NCI-H187 treated with DMSO at 0.1 percent for 48 hours (cell line): ENCODE measurements at regions not wholly inside any gene's neighbourhood (a gene's known extent, or its start where the extent isn't known, plus 50 kb on each side); places are given as distances from the start of the nearest gene placed in this dataset.

Source experiments
- DNase-seq: peaks from one replicate; lab custom pipeline; 2025; lab: John Stamatoyannopoulos, UW

DNA sequence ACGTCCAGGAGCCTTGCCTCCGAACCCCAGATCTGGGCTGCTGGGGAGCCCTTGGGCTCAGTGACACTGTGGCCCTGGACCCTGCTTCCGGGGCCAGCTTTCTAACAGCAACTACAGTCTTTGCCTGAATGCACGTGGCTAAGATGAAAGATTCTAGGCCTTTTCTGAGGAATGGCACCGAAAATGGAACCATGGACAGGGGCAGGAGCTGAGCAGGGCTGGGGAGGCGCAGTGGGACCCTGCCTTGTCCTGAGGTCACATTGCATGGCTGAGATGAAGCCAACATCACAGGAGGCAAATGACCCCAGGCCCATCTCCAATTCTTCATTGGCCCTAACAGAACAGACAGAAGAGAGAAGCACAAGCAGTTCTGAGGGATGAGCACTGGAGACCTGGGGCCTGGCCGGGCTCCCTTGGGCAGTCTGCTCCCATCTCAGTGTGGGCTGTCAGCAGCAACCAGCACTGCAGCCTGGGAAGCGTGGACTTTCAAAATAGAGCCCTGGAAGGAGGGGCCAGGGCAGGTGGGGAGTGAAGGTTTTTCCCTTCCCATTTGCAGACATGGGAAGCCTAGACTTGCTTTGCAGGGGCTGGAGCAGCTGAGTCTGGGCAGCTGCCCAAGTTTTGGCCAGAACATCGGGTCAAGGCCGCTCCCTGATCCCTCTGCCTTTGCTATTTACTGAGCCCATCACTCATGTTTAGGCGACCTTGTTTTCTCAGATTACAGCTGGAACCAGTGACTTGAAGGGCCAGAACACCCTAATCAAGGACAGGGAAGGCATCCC is 114.4 kb upstream of the TCERG1L start:
- no peak for DNase-seq

DNA sequence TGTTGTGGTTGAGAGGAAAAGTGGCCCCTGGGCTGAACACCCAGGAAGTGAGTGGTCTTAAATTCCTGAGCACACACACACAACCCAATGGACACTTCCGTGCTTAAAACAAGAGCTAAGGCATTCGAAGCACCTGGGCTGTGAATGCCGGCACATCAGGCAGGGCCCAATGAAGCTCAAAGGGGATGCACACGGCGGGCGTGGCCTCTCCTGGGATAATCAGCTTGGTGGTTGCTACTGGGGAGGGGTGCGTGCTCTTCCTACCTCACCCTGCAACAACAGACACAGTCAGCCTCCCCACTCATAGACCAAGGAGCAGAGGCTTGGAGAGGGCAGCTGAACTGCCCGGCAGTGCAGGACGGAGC is 115.0 kb upstream of the TCERG1L start:
- DNase-seq: no peak

DNA sequence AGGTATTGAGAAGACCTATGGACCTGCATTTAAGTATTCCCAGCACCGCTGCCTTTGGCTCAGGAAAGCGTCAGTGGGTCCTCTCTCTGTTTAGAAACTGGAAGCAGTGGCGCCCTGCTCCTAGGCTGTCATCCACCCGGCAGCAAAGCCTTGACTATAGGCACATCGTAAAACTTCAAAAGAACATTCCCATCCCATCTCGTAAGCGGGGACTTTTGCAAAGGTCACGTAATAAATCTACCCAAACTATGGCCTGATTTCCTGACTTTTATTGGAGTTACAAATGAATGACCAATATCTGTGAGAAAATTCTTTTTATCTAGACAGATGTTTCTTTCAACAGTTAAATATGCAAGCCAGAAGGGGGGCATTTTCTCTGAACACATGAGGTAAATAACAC is 115.8 kb upstream of the TCERG1L start:
- DNase-seq: no peak

DNA sequence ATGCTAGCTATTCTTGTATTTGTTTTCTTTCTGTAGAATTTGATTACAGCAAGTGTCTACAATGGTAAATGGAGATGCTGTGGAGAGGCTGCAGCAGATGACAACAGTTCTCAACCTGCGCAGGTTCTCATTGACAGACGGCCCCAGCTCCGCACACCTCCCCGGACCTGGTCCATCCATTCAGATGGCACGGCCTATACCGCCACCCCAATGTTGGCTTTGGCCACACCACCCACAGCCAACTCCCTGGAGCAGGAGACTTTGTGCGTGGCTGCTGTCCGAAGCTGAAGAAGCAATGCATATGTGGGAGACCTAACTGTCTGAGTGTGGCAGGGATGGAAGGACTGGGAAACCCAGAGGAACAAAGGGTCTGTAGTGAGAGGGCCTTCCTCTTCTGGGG is 116.4 kb upstream of the TCERG1L start:
- no peak for DNase-seq

DNA sequence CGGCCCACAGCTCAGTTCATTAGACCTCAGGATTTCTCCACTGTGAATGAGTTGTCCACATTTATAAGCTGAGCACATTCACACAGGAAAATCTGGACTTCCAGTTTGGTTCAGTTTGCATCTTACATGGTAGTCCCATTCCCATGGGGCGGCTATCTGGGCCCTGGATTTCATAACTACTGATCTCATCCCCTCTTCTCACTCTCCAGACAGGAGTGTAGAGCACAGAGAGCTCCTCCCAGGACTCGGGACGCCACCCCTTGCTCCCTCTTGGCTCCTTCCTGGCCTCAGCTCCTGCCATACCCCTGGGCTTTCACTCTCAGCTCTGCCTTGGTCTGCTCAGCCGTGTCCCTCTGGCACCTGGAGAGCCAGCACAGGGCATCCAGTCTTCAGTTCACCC is 117.6 kb upstream of the TCERG1L start:
- DNase-seq: no peak

DNA sequence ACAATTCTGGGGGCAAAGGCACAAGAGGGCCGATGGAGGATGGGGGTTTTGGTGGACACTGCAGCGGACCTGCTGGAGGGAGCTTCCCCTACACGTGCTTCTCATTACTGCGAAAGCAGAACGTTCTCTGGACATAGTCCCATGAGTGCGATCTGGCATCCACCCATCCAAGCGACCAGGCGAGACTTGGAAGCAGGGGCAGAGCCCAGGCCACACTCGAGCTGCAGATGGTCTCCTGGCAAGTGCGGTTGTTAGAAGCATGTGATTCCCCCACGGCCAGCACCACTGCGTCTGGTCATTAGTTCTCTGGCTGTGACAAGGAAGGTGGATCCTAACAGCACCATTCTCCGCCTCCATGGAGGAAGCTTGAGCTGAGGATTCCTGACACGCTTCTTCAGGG is 118.4 kb upstream of the TCERG1L start:
- DNase-seq: no peak

DNA sequence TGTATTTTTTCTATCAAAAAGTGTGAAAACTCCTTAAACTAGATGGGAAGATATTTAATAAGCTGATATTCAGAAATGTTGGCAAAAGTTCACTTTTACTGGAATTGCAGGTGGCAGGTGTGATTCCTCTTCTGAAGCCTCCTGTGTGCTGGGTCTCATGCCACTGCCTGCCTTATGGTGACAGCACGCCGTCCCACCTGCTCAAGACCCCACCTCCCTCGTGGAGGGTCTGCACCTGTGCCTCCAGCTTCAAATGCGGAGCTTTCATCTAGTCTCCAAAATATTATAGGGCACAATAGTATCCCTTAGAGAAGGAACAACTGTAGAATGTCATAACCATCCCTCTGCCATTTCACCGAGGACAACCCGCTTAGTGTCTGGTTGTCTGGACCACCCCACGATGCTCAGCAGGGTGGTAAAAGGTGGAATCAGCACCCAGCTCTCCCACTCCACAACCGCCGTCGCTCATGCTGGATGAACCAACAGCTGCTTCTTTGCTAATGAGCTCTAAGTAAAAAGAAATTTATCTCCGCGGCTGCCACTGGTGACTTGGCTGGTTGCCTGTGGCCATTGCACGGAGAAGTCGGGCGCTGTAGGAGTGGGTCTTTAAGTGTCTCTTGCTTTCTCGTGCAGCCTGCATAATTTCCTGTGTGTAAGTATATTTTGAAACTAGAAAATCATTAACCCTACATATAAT is 119.3 kb upstream of the TCERG1L start:
- DNase-seq: no peak

DNA sequence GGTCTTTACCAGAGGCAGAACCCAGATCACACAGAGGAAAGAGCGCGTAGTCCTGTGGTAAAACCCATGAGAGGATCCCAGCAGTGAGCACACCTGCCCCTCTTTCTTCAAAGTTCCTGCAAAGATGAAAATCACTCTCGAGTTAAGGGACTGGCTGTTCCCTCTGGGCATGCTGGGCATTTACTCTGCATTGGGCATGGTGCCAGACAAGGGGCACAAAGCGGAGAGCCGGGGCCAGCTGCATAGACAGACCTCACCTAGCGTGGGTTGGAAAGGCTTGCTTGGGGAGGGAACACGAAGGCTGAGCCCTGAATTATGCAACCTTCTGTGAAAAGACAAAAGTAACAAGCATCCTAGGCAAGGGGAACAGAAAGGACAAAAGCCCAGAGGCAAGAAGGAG is 120.0 kb upstream of the TCERG1L start:
- DNase-seq: no peak

DNA sequence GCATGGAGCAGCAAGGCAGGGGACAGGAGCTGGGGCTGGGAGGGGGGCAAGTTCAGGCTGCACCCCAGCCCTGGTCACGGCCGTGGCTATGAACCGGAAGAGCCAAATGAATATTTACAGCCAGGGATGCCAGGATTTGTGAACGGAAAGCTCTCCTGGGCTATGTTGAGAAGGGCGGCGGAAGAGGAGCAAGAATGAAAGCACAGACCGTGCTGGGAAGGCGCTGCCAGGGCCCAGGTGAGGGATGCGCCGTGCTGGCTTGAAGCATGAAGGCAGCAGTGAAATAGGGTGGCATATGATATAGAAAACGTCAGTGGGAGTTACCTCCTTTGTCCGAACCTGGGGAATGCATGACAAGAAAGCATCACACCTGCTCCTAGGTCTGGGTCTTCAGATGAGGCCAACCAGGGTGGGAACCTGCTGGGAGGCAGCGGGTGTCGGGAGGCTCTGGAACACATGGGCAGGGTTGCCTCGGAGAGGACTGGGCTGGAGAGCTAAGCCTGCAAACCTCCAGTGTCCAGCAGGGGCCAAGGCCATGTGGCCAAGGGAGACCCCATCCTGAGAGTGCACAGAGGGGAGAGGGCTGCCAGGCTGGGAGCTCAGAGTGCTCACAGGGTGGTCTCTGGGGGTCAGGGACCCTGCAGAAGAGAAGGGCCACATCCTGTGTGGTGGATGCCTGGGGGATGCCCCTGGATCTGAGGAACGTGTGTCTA is 120.6 kb upstream of the TCERG1L start:
- DNase-seq: no peak

DNA sequence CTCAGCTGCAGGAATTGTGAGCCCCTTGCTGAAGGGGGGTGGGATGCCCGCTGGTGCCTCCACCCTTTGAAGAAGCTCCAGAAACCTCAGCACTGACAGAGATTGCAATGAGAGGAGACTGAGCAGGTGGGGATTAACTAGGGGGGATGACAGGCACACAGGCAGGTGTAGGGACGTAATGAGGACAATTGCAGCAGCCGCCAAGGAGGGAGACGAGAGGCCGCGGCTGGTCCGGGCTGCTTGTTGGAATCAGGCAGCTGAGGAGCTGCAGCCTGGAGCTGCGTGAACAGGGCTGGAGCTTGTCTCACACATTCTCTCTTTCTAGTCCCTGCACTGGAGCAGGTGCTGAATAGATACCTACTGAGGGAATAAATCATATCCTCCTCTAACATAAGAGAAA is 122.0 kb upstream of the TCERG1L start:
- DNase-seq: no peak

DNA sequence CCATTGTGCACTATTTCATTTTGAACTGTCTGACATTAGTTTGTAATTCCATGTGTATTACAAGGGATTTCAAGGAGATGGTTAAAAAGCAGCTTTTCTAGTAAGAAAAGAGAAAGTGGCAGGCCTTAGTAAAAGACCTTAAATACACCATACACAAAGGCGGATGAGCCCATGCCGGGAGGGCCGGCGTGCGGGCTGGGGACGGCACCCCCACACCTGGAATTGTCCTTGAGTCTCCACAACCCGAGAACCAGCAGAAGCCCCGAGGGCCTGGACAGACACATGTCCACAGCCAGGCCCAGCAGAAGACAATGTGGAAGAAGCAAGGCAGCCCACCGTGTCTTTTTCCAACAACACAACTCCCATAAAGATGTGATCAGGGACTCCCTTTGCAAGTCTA is 123.7 kb upstream of the TCERG1L start:
- DNase-seq: no peak

DNA sequence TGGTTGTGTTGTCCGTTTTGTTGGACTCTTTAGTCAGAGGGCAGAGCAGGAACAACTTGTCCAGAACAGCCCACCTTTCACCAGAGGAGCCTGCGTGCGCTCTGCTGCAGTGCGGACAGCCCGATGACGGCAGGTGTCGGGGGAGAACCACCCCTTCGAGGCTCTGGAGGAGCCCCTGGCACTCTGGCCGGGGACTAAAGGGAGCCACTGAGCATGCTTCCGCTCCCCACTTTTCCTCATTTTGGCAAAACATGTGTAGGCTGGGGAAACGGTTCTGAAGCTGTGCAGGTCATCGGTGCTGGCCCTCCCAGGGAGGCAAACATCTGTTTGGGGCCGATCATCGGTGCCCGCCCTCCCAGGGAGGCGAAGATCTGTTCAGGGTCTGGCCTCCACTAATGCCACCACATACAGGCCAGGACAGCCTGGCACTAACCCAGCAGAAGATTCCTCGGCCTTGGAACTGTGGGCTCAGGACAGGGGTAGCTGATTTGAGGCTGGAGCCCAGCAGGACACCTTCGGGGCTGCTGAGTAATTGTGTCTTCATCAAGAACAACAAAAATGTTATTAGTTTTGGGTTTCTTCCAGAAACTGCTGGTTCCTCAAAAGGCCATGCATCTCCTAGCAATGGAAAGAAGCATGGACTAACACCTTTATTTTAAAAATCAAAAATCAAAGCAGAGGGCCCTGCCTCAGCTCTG is 124.4 kb upstream of the TCERG1L start:
- DNase-seq: no peak

DNA sequence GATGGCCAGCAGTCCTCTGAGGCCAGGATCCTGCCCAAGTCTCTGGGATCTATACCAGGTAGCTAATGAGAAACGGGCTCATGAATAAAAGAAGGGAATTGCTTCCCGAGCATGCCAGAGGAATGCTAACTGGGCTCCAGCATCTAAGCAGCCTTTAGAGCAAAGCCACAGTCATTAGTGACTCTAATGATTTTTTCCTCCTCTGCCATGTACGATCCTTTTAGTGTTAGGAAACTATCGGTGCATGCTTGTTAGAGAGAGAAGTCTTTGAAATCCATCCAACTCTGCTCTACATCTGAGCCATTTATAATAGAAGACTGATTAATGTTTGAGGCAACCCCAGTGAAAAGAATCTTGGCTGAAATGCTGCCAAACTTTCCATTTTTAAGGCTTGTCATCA is 124.9 kb upstream of the TCERG1L start:
- no peak for DNase-seq

DNA sequence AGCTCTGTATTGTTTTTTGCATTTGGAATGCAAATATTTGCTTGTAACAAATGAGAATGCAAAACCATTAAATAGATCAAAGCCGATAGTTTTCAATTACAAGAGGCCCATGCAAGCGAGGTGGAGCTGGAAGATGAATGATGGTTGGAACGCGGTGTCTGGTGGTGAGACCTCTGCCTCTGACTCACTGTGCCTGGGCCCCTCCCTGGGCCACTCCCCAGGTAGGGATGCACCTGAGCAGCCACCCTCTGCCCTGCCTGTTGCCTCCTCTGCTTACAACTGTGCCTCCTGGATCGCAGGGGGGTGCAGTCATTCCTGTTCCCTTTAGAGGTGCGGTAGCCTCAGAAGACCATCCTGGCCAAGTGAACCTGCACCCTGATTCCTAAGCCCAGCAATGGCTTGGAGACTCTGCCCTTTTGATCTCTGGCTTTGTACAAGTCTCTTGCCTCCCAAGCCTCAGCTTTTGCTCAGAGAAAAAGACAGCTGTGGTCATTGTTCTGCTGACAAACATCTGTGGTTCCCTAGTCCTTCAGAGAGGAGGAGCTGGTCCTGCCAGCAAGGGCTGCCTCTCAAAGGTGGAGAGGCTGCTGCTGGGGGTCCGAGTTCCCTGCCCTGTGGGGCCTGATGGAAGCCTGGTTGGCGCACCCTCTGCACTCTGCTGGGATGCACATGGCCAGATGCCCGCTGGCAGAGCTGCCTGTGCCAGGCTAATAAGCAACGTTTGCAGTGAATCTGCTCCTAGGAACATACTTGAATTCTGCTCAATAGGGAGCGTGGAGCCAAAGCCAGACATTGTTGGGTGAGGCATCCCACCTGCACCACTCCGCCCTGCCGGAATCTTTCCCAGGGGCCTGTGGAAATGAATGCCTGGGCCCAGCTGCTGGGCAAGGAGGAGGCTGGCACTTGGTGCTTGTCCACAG is 126.3 kb upstream of the TCERG1L start:
- no peak for DNase-seq

DNA sequence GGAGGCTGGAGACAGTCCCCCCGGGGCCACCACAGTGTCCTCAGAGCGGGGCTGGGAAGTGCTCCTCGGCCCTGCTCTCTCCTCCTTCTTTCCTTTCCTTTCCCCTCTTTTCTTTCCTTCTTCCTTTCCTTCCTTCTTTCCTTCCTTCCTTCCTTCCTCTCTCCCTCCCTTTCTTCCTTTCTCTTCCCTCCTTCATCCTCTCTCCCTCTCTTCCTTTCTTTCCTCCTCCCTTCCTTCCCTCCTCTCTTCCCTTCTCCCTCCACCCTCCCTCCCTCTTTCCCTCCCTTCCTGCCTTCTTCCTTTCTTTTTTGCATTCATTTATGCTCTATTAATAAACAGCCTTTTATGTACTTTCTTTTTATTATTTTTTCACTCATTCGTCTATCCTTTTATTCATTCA is 127.1 kb upstream of the TCERG1L start:
- DNase-seq: no peak

DNA sequence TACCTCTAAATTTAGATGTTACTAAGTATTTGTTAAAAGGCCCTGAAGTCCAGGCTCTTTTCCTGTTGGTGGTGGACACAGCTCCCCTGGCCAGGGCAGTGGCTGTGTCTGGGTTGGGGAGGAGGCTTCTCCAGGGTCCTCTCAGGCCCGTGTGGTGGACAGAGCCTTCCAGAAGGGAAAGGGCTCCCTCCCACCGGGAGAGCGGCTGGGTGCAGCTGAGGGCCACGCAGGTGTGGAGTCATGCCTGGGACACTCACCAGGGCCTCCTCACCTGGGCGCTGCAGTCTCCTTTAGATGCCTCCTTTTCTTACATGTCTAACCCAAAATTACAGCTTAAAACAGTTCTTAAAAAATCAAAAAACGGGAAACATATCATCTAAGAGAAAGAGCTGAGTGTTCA is 128.2 kb upstream of the TCERG1L start:
- DNase-seq: no peak

DNA sequence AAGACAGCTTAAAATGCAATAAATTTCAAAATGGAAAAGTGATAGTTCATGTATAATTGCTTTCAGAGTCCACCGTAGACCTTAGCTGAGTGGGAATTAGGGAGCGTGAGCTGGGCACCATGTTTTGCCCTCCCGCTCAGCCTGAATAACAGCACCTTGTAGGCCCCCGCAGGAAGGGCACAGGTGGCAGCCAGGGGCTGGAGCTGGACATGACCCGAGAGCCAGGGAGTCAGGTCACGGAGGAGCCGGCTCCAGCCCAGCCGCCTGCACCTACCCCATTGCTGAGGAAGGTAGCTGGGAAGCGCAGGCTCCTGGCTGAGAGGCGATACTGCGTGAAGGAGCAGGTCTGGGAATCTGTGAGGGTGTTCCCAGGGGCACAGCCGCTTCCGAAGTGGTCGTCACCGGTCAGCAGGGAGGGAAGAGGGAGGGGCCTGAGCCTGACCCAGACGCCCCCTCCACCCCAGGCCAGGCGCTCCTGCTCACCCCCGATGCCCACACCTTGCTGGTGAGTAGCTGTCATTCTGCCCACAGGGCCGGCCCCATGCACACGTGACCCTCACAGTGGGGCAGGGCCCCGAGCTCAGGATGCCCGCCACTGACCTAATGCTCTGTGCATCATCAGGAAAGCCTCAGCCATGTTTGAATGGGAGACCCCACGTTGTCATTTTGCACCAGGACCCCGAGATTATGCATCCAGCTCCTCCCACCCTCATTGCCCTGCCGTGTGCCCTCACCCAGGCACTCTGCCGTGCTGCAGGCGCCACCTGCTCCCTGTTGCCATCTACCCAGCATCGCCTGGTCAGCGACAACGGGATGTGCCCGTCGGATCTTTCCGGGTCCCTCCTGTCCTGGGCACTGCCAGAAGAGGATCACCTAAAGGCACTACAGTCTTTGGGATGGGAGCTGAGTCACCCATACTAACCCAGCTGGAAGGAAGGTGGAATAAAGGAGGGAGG is 129.2 kb upstream of the TCERG1L start:
- no peak for DNase-seq

DNA sequence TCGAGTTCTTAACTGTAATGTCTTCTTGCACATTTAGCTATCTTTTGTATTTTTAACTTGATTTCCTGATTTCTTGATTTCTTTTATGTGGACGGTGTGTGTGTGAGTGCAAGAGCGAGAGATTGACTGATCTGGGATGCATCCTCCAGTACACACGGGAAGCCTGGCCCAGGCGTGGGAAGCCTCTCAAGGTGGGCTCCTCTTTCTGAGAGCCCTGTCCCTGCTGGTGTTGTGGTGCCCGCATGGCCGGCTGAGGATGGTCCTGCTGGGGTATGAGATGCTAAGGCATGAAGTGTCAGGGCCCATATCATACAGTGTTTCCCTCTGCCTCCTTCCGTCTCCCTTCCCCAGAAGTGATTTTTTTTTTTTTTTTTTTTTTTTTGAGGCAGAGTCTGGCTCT is 130.8 kb upstream of the TCERG1L start:
- DNase-seq: no peak

DNA sequence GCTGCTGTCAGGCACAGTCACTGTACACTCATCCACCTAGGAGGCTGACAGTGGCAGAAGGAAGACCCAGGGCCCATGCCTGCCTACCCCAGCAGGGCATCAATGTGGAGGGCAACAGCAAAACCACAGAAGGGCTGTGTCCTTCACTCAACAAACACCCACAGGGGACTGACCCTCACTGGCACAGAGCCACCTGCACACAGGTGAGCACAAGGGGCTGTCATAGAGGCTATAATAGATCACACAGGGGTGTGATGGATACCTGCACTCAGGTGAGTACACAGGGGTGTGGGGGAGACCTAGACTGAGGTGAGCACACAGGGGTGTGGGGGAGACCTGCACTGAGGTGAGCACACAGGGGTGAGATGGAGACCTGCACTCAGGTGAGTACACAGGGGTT is 132.8 kb upstream of the TCERG1L start:
- DNase-seq: no peak

DNA sequence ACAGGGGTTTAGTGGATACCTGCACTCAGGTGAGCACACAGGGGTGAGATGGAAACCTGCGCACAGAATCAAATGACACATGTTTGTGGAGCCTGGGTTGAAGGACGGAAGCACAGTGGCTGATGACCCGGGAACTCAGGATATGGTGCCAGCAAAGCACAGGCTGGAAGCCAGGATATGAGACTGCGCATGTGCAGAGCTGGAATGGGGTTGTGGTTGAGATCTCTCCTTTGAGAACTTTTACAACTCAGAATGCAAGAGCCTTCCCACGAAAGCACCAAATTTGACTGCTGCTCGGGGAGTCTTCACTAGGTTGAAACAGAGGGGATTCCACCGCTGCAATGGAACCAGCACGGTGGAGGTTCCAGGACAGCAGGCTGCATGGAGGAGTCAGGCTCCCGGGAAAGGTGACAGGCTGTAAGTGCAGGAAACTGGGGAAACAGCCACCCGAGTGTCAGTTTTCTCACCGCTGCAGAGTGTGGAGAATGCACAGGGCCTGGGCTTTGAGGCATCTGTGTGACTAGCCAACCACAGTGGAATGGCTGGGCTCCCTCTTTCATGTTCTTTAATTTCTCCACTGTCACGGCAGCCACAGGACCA is 133.4 kb upstream of the TCERG1L start:
- DNase-seq: no peak
